Omental fat pad (tissue), 3 donors: ENCODE measurements at regions not wholly inside any gene's neighbourhood (a gene's known extent, or its start where the extent isn't known, plus 50 kb on each side); places are given as distances from the start of the nearest gene placed in this dataset.
"Not testable (repeated sequence)": the region's sequence is repeated elsewhere in the genome, so short reads cannot be mapped to it uniquely, and the experiment has no call there.

ENCODE experiments used
- ATAC-seq: fragments of 150-250 bp; one replicate; pipeline ENCODE4 v1.9.1; 2016; ENCODE audit warnings: mild to moderate bottlenecking, moderate library complexity; ENCODE audit not compliant: low FRiP score
- DNase-seq: peaks from one replicate; pipeline ENCODE4 v3.0.0-alpha.2; 2019; ENCODE audit warnings: low spot score
- TF ChIP-seq, protein P1 (sequence below), 3 donors: fragments of 450-650 bp; IDR thresholded peaks; one replicate each; pipeline ENCODE4 v1.5.1; 2016 to 2017; ENCODE audit warnings: antibody characterized with exemption in 3 of 3, mild to moderate bottlenecking in 3 of 3, moderate library complexity in 2 of 3

DNA sequence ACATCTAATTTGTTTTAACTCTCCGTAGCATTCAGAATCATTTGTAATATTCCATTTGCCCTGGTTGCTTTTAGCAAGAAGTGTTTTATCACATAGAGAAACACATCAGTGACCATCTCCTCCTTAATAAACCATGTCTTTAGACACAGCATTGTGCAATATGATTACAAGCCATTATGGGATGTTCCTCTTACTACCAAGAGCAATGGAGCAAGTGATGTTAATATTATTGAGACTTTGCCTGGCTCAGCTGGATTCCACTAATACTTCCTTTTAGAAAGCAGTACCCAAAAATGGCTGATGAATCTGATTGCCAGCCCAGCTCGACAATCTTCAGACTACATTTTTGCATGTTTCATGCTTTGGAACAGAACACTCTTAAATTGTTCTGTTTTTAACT, 364.2 kb downstream of the OSTF1 start:
- DNase-seq (no peak), ATAC-seq (no peak)
- TF ChIP-seq, protein P1, sequence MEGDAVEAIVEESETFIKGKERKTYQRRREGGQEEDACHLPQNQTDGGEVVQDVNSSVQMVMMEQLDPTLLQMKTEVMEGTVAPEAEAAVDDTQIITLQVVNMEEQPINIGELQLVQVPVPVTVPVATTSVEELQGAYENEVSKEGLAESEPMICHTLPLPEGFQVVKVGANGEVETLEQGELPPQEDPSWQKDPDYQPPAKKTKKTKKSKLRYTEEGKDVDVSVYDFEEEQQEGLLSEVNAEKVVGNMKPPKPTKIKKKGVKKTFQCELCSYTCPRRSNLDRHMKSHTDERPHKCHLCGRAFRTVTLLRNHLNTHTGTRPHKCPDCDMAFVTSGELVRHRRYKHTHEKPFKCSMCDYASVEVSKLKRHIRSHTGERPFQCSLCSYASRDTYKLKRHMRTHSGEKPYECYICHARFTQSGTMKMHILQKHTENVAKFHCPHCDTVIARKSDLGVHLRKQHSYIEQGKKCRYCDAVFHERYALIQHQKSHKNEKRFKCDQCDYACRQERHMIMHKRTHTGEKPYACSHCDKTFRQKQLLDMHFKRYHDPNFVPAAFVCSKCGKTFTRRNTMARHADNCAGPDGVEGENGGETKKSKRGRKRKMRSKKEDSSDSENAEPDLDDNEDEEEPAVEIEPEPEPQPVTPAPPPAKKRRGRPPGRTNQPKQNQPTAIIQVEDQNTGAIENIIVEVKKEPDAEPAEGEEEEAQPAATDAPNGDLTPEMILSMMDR (IDR thresholded peaks at IDR 0.05): no peak

DNA sequence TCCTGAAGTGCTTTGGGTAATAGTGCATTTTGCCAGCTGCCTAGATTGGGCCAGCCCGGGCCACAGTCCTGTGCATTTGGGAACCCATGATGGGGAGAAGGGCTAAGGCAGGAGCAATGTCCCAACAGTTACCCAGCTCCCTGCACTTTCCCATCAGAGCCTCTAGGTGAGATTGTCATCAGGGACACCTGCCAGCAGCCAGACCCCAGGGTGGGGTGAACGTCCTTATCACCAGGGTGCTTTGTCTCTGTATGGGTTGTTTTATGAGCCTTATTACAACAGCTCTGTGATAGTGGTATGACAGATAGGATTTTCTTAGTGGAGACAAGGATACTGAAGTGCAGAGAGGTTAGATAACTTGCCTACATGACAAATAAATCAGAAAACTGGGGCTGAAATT, 365.7 kb downstream of the OSTF1 start:
- DNase-seq (no peak), ATAC-seq (no peak)
- TF ChIP-seq, protein P1 (IDR thresholded peaks at IDR 0.05): no peak

- ATAC-seq (no peak), DNase-seq (no peak)
Observed at GRCh38 chr9:75454891-75455290, 366.6 kb downstream of the OSTF1 start.

DNA sequence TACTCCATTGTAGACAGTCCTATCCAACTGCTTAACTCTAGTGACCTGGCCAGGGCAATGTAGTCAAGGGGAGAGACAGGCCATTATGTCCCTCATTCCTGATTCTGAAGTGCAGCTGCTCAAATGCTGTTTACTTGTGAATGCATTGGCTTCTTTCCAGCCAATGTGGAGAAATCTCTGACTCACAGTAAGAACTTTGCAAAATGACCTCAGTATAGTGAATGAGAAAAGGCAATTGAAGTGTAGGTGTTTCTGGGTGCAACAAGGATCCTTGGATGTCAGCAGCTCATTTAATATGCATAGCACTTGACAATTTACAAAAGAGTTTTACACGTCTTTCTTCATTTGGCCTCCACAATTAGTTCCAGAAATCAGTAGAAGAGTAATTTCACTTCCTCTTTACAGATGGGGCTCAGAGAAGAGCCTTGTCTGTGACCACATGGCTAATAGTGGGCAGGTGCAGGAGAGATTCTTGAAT, 367.2 kb downstream of the OSTF1 start:
- DNase-seq (no peak), ATAC-seq (peak; percentile 66)
- TF ChIP-seq, protein P1 (IDR thresholded peaks at IDR 0.05): no peak

More at GRCh38 chr9:75454891-75455290, 366.6 kb downstream of the OSTF1 start:
- TF ChIP-seq, protein P1 (IDR thresholded peaks at IDR 0.05): no peak

DNA sequence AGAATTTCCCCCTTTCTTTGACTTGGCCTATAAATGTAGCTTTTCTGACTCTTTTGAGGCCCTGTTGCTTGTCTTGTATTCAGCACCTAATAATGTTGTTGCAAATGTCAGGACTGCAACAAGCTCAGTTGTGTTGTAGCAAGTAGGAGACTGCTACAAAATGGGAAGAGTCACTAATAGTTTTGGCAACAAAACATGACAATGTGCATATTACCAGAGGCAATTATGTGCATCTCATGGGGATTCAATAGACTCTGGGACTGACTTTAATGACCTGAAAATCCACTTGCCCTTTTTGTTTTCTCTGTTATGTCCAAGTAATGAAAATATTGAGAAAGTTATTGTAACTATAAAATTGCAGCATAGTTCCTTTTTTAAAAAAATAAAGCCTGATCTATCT, 368.4 kb downstream of the OSTF1 start:
- TF ChIP-seq, protein P1 (IDR thresholded peaks at IDR 0.05): no peak
- ATAC-seq (no peak), DNase-seq (no peak)

- ATAC-seq (no peak), DNase-seq (no peak)
- TF ChIP-seq, protein P1 (IDR thresholded peaks at IDR 0.05): no peak
Observed at GRCh38 chr9:75457474-75458011, 369.2 kb downstream of the OSTF1 start.

DNA sequence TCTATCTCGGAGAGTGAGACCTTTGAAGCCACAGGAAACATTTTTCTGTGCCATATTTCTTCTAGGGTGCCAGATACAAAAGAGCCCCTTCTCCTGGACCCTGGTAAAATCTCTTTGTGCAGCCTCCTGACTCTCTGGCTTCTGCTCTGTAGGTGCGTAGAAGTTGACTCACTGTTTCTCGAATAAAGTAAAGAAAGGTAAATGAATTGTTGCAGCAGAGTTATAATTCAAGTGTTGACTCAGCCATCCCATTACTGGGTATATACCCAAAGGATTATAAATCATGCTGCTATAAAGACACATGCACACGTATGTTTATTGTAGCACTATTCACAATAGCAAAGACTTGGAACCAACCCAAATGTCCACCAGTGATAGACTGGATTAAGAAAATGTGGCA, 371.0 kb downstream of the OSTF1 start:
- ATAC-seq, DNase-seq: not testable (repeated sequence)
